ENCODE measurements at regions not wholly inside any gene's neighbourhood (a gene's known extent, or its start where the extent isn't known, plus 50 kb on each side); places are given as distances from the start of the nearest gene placed in this dataset.

DNA sequence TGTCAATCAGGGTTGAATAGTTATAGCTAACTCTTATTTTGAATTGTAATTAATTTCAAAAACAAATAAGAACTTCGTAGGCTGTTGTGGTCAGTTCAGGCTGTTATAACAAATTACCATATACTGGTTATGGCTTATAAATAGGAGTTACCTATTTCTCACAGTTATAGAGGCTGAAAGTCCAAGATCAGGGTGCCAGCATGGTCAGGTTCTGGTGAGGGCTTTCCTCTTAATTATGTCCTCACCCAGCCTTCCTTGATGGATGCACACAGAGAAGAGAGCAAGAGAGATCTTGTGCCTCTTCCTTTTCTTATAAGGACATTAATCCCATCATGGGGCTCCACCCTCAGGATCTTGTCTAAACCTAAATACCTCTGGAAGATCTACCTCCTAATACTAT, 265.9 kb upstream of the SUCLG2 start:
- TF ChIP-seq, protein P1, sequence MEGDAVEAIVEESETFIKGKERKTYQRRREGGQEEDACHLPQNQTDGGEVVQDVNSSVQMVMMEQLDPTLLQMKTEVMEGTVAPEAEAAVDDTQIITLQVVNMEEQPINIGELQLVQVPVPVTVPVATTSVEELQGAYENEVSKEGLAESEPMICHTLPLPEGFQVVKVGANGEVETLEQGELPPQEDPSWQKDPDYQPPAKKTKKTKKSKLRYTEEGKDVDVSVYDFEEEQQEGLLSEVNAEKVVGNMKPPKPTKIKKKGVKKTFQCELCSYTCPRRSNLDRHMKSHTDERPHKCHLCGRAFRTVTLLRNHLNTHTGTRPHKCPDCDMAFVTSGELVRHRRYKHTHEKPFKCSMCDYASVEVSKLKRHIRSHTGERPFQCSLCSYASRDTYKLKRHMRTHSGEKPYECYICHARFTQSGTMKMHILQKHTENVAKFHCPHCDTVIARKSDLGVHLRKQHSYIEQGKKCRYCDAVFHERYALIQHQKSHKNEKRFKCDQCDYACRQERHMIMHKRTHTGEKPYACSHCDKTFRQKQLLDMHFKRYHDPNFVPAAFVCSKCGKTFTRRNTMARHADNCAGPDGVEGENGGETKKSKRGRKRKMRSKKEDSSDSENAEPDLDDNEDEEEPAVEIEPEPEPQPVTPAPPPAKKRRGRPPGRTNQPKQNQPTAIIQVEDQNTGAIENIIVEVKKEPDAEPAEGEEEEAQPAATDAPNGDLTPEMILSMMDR (IDR thresholded peaks at IDR 0.05; ENCODE audit: low read depth, low read length): no peak
- no peak overlapping the region for H3K4me3 ChIP-seq (ENCODE audit: low read depth, low read length)

DNA sequence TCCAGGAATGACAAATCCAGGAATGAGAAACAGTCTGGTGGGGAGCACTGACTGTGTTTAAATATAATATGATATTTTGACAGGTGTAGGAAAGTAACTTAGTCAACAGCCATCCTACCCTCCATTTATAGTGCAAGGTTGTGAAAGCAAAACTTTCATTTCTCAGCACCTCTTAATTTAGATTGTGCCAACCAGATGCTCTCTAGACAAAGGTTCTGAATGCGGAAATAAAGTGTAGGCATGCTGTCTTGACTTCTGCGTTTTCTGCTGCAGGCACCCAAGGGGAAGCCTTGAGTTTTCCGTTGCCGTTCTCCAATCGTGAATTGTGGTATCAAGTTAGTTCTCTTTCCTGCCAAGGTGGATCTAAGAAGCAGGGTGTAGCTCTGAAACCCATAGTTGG, 261.9 kb upstream of the SUCLG2 start:
- TF ChIP-seq, protein P1 (IDR thresholded peaks at IDR 0.05; ENCODE audit: low read depth, low read length): no peak
- H3K4me3 ChIP-seq (ENCODE audit: low read depth, low read length): no peak overlapping the region

DNA sequence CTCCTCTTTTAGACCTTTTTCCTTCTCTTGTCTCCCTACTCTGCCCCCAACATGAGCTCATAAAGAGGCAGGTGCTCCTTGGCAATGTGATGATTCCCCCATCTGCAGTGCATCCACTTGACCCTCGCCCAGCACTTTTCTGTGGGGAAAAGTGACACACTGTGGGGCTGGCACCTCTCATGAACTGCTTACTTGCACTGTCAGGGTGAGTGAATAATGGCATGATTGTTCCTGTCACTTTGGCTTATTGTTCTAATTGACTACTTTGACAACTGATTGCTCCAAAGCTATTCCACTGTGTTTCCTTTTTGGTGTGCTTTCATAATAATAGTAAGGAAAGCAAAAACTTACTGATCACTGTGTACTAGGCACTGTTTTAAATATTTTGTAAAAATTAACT, 253.3 kb upstream of the SUCLG2 start:
- H3K4me3 ChIP-seq (ENCODE audit: low read depth, low read length): no peak overlapping the region
- TF ChIP-seq, protein P1 (IDR thresholded peaks at IDR 0.05; ENCODE audit: low read depth, low read length): no peak

DNA sequence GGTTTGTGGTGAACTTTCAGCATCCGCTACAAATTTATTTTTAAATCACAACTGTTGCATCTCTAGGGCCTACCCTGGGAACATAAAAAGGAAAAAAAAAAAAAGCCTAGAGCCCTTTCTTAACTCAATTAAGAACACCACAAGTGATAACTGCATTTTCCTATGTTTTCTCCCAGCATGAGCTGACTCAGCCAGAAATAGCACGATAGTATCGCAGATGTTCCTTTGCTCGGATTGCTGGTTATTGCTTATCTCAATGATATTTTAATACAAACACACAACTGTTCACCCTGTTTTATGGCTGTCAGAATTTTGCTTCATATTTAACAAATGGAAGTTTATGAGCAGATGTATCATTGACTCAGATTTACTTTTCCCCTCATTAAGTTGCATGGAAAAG, 251.8 kb upstream of the SUCLG2 start:
- TF ChIP-seq, protein P1 (IDR thresholded peaks at IDR 0.05; ENCODE audit: low read depth, low read length): no peak

DNA sequence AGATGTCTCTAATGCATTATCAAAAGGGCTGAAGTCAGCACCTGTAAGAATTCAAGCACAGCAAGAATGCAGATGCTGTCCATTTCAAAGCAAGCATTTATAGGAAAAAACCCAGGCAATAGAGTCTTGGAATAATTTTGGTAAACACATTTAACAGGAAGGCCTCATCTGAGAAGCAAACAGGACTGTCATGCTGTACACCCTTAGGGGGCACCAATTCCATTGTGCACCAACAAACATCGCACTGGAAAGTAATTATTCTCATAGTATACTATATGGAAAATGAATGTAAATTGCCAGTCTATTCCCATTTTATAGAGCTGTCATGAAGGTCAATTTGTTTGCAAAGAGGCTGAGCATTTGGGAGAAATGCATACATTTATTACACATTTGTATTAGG, 247.3 kb upstream of the SUCLG2 start:
- H3K4me3 ChIP-seq (ENCODE audit: low read depth, low read length): no peak overlapping the region
- TF ChIP-seq, protein P1 (IDR thresholded peaks at IDR 0.05; ENCODE audit: low read depth, low read length): no peak

More for the DNA sequence above, 251.8 kb upstream of the SUCLG2 start:
- no peak overlapping the region for H3K4me3 ChIP-seq (ENCODE audit: low read depth, low read length)

DNA sequence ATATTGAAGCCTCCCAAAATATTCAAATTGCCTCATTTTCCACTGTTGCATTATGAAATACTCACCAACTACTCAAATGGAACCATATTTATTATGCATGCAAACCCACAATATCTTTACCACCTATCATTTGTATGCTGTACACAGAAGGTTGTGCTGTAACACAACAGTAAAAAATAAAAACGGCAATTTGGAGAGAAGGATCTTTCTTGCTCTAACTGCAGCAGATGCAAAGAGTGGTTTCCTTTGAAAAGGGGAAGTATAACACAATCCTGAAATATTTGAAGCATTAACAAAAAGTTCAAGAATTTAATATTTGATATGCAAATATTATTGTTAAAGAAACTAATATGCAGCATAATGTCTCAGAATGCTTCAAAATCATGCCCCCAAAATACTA, 244.5 kb upstream of the SUCLG2 start:
- H3K4me3 ChIP-seq (ENCODE audit: low read depth, low read length): no peak overlapping the region
- TF ChIP-seq, protein P1 (IDR thresholded peaks at IDR 0.05; ENCODE audit: low read depth, low read length): no peak

DNA sequence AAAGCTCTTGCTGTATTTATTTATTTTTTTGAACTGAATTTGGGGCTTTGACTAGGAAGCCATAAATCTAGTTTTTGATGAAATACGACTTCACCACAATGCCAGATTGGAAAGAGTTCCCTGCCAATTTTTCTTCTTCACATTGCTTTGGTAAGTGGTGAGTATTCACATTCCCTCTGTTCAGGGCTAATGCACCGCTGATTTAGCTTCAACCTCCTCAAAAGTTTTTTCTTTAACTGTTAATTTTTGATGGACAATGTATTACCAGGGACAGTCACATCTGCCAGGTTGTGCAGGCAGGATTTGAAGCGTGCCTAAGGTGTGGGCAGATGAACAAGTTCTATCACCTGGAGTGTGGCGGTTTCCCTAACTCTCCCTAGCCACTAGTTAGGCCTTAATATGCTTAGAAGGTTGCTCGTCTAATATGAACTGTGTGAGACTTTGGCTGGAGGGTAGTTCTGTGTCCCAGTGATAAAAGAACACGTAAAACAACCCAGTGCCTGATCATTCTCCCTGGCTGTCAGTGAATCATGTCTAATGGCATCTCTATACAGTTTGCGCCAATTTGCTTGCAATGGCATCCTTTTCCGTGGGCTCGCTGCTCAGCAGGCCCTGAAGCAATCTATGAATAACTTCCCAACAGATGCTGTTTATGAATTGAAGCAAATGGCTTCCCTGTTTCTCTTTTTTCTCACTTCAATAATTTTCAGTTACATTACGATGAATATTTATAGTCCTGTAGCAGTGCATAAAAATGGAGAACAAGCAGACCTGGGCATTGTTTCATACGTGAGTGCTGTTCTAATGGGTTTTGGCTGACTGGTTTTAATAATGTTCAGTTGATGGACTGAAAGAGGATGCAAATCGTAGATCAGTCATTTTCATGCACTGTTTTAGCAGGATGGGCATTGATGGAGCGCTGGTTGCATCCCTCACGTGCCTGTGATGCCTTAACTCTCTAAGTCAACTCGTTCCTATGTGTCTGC, 243.2 kb upstream of the SUCLG2 start:
- TF ChIP-seq, protein P1 (IDR thresholded peaks at IDR 0.05; ENCODE audit: low read depth, low read length): no peak
- H3K4me3 ChIP-seq (ENCODE audit: low read depth, low read length): no peak overlapping the region
